Dermis microvascular lymphatic vessel endothelial cell (primary cell): ENCODE measurements at regions not wholly inside any gene's neighbourhood (a gene's known extent, or its start where the extent isn't known, plus 50 kb on each side); places are given as distances from the start of the nearest gene placed in this dataset.
"Not testable (repeated sequence)": the region's sequence is repeated elsewhere in the genome, so short reads cannot be mapped to it uniquely, and the experiment has no call there.

Experiments used
- DNase-seq, 2 donors: peaks; one replicate each; pipeline versions ENCODE4 v3.0.0 to v3.0.0-alpha.2; 2010; ENCODE audit warnings: low read depth in 2 of 2

DNA sequence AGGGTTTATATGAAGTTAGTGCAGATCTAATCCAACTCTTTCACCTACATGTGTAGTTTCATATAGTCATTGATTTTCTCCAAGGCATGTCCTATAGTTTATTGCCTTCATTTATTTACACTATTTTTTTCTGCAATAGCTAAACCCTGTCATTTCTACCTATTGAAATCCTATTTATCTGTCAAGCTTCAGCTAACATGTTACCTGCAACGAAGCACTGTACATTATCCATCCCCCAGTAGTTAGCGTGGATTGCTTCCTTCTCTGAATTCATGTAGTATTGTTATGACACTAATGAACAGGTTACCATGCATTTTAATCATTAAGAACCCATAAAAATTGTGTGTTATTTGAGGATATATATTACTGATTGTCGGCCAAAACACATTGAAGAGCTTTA is 742.9 kb upstream of the PCDH20 start:
- DNase-seq: no peak

DNA sequence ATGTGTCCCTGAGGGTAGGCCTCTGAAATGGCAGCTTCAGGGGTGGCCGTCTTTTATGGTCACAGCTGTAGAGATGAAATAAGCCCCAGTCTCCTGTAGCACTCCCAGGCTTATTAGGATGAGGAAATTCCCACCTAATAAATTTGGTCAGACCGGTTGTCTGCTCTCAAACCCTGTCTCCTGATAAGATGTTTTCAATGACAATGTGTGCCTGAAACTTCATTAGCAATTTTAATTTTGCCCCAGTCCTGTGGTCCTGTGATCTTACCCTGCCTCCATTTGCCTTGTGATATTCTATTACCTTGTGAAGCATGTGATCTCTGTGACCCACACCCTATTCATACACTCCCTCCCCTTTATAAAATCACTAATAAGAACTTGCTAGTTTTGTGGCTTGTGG is 736.1 kb upstream of the PCDH20 start:
- not testable (repeated sequence) for DNase-seq

DNA sequence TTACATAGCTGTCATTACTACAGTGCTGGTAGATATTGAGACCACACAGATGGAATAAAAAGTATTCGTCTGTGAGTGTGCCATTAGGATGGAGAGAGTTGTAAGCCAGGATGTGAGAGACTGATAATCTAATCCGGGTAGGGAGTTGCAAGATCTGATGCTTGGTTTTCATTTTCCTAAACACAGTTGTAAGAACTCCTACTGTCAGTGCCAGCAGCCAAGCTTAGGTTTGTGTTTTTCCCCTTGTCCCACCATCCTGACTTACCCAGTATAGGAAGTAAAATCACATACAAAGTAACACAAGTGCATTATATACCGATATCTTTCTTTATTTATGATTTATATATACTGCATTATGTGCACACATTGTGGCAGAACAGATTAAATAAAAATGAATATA is 726.4 kb upstream of the PCDH20 start:
- no peak for DNase-seq

DNA sequence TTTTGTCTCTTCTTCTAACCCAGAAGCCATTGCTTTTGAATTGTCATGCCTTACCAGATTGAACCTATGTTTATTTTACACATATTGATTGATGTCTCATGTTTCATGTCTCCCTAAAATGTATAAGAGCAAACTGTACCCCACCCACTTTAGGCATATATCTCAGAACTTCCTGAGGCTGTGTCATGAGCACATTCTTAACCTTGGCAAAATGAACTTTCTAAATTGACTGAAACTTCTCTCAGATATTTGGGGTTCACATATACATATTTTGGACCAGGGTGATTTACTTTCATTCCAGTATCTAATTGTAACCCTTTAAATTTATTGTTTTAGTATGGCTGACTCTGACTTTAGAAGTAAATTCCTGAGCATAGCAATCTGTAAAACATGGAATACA is 723.9 kb upstream of the PCDH20 start:
- no peak for DNase-seq

DNA sequence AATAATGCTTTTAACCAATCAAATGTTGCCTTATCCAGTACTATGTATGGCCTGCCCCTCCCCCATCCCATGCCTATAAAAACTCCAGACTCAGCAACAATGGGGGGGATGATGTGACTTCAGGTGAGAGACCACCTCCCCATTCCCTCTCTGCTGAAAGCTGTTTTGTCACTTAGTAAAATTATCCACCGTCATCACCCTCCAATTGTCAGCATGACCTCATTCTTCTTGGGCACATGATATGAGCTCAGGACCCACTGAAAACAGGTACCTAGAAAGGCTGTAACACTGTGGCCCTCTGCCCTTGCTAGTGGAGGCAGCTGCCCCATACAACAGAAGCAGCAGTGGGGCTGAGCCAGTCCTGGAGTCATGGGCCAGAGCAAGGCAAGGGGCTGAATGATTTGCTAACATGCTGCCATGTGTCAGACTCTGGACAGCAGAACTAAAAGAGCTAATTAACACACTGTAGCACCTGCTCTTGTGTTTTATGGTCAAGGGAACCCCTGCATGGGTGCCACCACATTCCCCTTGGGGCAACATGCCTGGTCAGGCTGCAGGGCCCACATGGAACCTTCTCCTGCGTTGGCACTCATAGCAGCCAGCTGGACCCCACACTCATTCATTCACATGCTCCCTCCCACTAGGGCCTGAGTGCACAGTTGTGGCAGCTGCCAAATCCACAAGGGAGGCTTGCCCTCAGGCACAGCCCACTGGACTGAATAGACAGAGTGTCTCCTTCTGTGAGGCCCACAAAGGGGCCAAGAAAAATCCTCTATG is 722.2 kb upstream of the PCDH20 start:
- DNase-seq: no peak

DNA sequence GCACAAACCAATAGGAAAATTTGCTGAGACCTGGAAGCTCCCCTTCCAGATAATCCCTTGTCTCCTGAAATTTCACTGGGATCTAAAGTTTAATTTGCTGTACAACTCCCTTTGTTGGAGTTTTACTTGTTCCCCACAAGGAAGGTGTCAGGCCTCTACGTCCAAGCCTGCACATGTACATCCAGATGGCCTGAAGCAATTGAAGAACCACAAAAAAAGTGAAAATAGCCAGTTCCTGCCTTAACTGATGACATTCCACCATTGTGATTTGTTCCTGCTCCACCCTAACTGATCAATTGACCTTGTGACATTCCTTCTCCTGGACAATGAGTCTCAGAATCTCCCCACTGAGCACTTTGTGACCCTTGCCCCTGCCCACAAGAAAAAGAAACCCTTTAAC is 716.0 kb upstream of the PCDH20 start:
- DNase-seq: no peak

DNA sequence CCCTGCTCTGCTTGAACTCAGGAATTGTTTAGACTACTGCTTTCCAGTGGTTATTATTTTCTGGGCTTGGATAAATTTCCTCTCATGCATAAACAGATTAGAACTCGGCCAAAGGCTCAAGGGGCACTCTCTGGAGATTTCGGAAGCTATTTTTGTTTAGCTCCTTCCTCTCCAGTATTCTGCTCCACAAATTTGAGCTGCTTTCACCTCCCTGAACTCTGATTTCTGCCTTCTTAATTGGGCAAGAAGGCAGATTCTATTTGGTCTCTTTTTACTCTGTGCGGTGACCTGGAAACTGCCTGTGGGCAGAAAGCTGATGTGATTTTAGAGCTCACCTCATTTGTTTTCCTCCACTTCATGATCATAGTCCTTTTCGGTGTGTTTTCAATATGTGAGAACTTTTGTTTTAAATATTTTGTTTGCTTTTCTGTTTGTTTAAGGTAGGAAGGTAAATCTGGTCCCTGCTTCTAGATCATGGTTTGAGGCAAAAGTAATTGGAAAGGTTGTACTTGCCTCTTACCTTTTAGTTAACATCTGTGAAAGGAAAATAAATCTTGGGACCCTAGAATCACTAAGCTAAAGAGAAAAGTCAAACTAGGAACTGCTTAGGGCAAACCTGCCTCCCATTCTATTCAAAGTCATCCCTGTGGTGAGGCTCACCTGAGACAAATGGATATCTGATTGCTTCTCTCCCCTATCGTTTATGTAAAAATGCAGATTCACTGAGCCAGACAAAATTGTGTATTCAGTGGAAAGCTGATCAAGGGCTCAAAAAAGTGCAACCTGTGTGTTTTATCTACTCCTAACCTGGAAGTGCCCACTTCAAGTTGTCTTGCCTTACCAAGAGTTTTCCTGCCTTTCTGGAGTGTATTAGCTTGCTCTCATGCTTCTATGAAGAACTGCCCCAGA is 714.7 kb upstream of the PCDH20 start:
- no peak for DNase-seq

DNA sequence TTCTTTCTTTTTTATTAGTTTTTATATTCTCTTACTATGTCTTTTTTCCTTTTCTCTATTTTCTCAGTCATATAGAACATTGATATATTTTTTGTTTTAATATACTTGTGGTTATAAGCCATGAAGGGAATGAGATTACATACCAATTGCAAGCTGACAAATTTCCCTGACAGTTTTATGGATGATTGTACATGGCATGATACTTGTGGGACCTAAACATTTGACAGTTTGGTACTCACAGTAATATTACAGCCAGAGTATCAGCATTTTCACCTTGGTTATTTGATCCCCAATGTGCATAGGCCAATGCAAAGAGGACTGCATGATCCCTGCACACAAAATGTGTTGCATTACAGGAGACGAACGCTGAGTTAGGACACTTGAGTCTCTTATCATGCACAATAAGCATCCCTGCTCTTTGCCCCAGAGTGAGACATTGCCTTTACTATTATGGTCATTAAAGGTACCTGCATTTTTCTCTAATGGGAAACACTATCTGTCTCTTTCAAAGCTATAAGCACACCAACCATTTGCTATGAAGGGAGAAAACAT is 713.4 kb upstream of the PCDH20 start:
- DNase-seq: no peak

DNA sequence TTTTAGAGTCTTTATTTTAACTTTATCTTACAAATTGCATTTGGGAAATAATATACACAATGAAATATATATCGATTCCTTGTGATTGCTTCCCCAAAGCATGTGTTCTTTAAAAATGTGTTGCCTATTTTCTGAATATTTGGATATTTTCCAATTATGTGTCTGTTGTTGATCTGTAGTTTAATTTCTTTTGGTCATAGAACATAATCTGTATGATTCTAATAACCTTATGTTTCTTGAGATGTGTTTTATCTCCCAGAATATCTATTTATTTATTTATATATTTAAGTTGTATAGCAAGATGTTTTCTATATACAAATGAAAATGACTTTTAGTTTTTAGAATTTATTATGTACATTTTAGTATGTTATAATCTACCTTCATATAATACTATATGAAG is 710.8 kb upstream of the PCDH20 start:
- no peak for DNase-seq

DNA sequence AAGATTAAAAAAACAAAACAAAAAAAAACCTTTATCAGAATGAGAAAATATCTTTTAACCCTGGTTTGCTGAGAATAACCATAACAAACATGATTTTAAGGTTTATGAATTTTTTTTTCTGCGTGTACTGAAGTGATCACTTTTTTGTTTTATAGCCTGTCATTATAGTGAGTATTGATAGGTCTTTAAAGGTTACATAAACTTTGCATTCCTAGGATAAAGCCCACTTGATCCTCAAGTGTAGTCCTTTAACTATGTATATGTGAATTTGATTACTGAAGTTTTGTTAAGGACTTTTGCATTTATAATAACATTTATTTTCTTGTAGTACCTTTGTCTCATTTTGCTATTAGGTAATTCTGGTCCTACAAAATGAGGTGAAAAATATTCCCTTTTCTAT is 709.8 kb upstream of the PCDH20 start:
- DNase-seq: no peak

DNA sequence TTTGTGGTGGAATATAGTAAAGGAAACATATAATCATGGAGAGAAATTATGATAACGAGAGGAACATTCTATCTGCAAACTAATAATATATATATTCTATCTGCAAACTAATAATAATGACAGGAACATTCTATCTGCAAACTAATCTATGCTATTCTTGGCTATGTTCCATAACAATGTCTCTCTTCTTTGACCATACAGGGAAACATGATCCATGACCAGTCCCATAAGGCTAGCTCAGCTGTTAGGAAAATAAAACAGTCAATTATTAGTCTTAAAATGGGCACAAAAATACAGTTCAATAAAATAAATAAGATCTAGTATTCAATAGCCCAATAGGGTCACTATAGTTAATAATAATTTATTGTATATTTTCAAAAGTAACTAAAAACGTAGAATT is 707.8 kb upstream of the PCDH20 start:
- DNase-seq: no peak

DNA sequence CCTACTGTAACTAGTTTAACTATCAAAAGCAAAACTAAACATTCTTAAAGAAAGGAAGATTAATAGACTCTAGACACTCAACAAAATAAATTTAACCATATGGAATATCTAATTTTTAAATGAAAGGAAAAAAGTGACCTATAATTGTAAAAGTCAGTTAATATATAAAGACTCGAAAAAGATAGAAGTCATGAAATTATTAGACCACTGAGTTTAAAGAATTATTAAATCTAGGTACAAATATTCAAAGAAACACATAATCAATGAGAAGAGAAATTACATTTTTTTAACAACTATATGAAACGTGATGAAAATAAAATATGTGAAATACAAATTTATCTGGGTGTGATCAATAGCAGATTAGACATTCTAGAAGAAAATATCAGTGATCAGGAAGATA is 706.8 kb upstream of the PCDH20 start:
- DNase-seq: no peak

DNA sequence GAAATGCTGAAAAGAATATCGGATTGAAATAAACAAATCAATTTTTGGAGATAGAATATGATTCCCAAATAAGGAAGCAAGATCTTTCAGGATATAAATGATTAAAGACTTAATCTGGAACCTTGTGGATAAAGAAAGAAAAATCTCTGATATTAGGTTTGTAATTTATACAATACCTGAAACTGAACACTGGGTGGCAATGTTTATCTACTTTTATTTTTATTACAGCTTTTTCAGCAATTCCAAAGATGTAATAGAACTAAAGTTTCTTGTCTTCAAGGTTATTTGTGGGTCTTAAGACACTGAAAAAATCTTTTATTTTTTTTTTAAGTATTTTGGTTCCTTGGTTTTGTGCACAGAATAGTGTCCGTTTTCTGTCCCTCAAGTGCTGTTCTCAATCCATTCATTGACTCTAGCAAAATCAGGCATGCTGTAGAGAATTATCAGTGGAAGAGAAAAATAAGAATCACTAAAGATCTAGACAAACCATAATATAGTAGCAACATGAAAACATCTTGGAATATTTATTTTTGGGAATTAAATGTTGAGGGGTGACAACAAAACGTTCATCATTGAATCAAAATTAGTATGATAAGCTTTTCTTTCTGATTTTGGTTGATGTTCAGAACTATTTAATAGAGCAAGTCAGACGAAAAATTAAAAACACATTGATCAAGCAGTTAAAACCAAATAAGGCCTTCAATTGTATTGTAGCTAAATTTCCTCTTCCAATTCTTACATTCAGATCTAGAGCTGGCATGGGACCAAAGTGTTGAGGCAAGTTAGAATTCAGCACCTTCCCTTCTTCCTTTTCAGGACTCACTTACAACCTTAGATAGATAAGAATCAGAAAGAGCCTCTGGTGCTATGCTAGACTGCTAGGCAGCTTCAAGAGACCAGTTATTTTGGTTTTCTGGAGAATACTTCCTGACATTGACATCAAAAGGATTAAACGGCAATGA is 704.4 kb upstream of the PCDH20 start:
- DNase-seq: peak in 1 of 2 donors; percentile 2

DNA sequence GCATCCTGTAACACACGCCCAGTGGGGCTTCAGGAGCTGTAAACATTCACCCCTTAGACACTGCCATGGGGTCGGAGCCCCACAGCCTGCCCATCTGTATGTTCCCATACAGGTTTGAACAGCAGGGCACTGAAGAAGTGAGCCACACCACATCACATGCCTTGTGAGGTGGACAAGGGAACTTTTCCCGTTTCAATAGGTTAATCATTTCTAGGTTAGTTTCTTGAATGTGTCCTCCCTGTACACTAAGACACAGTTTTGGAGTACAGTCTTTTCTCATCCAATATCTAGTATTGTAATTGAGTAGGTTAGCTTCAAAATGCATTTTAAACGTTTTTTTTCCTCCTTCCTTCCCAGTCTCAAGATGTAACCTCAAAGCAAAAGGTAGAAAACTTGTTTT is 700.2 kb upstream of the PCDH20 start:
- DNase-seq: no peak

DNA sequence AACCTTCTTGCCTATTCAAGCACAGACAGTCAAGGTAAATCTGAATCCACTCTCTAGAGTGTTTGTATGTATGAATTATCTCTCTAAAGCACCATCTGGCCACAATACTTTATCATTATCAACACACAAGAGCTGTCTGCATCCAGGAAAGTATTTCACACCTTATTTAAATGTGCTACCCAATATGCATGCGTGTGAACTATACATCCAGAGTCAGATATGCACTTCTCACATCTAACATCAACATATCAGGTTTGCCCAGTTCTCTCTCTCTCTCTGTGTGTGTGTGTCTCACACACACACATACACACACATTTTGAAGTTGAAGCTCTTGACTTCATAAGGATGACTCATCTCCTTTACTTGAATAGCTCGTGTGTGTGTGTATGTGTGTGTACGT is 697.5 kb upstream of the PCDH20 start:
- DNase-seq: no peak

DNA sequence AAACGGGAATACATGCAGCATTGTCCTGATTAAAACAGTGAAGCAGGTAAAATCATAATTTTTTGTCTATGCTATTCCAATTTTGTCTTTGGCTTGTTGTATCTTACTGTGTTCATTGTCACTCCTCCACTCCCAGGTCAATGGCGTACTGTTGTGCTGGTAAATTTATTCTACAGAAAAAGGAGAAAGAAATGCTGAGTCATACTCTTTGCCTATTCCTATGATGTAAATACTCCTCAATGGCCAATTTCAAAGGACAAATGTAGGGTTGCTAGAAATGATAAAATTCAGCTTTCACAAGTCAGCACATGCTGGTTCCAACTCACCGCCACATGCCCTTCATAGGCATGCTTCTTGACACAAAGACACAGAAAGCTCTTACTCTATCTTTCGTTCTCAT is 694.4 kb upstream of the PCDH20 start:
- DNase-seq: no peak

DNA sequence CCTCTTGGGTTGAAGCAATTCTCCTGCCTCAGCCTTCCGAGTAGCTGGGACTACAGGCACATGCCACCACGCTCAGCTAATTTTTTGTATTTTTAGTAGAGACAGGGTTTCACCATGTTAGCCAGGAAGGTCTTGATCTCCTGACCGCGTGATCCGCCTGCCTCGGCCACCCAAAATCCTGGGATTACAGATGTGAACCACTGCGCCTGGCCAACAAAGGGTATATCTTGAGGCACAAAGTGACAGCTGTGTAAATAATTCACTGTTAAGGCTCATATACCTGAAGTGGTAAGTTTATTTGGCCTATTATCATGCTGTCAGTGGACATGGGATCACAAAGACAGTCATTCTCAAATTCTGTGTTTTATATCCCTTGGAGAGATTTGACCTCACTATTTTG is 688.5 kb upstream of the PCDH20 start:
- not testable (repeated sequence) for DNase-seq

DNA sequence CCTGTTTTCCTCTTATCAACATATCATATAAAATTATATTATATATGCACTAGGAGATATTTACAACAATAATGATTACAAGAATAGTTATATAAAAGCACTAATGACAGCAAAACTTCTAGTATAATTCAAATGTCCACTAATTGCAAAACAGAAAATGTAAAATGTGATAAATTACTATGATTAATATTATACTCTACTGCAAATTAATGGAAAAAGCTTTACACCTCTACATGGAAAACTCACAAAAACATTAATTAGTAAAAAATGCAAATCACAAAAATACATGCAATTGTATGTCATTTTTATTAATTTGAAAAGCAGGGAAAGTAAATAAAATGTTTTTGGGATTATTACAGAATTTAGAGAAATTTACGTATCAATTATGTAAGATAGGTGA is 681.0 kb upstream of the PCDH20 start:
- DNase-seq: no peak

DNA sequence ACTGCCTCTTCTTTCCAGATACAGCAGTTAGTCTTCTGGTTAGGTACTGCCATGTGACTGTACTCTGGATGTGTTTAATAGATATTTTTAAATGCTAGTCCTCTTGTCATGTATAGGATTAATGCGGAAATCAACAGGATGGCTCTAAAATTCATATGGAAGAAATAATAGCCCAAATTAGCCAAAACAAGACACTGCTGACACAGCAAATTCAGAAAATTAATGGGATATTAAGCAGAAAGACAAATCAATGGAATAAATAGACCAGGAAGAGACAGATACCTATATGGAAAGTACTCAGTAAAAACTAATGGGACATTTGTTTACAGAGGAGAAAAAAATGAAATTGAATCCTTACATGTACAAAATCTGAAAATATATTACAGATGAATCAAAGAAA is 679.3 kb upstream of the PCDH20 start:
- DNase-seq: no peak

DNA sequence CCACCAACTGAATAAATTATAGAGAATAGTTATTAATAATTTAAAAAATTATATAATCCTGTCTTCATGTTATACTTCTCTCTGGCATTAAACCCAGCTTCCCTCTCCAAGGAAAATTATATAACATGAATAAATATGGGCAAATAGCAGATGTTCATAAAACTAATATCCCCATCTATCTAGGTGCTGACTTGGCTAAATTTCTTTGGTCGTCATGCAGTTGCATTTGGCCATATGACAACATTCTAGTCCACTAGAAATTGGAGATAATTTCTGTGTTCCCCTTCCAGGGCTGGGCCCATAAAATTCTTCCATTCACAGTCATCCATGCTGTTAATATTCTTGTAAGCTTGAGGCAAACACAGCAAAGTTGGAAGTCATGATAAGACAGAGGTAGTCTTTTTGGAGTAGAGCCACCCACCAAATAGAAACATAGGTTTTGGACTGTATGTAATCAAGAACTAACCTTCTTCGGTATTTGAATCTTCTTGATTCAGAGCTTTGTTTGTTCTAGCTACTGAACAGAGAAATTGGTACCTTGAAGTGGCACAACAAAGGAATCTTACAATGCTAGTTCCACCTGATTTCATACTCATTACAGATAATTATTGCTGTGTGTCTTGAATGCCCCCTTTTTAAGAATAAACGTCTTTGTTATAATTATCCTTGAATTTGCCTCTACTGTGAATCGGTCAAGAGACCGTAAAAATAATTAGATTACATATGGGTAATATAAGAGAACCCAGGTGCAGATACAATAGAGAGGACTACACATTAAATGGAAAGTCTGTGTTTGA is 678.5 kb upstream of the PCDH20 start:
- DNase-seq: no peak

DNA sequence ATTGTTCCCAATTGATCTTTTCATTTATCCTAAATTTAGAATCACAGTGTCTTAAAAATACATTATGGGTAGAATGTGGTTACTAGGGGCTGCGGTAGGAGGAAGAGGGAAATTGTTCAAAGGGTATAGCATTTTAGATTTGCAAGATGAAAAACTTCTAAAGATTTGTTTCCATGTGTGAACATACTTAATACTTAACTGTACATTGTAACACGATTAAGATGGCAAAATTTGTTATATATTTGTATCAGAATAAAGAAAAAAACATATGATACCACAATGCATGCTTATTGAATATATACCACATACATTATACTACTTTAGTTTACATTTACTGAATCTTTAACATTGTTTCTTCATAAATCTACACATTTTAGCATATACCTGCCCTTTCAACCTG is 677.3 kb upstream of the PCDH20 start:
- no peak for DNase-seq
